ENCODE measurements at regions not wholly inside any gene's neighbourhood (a gene's known extent, or its start where the extent isn't known, plus 50 kb on each side); places are given as distances from the start of the nearest gene placed in this dataset.

GRCh38 chr13:70849222-70849621 is 741.0 kb upstream of the KLHL1 start:
- TF ChIP-seq EZH2 (IDR thresholded peaks at IDR 0.05) (no peak), POLR2AphosphoS5 (IDR thresholded peaks at IDR 0.05; ENCODE audit: borderline replicate concordance, low read depth, low read length) (no peak), FOXP2 (optimal IDR thresholded peaks at IDR 0.05; ENCODE audit: control extremely low read depth, extremely low read length, insufficient read depth) (no peak)

Data from SK-N-MC (cell line).